GM18505 (cell line): ENCODE measurements at regions not wholly inside any gene's neighbourhood (a gene's known extent, or its start where the extent isn't known, plus 50 kb on each side); places are given as distances from the start of the nearest gene placed in this dataset.

Experiments used
- ATAC-seq: cut with Tn5 transposase; IDR thresholded peaks from one replicate; pipeline ENCODE4 v1.9.1; 2021; ENCODE audit not compliant: unreplicated experiment
- POLR2A ChIP-seq: IDR thresholded peaks from 4 replicates; pipeline ENCODE4 v1.6.1; 2011; ENCODE audit warnings: borderline replicate concordance; ENCODE audit not compliant: insufficient read depth, insufficient read length; ENCODE audit errors: extremely low read depth

DNA sequence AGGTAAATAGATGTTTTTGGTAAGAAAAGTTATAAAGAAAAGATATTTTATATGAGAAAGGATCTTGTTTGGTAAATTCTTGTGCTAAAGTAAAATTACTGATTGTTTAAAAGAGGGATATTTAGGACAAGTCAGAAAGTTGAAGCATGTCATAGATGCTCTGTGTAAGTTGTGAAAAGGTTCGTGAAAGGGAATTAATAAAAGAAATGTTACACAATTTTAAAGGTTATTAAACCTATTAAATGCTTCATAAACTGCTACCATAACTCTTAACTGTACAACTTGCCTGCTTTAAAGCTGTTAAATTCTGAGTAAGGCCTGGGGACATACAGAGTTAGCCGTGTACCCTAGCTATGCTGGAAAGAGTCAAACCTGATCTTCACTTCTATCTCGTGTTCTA lies 634.1 kb downstream of the ACTR3B start:
- no peak for ATAC-seq
- TF ChIP-seq POLR2A, result no peak

DNA sequence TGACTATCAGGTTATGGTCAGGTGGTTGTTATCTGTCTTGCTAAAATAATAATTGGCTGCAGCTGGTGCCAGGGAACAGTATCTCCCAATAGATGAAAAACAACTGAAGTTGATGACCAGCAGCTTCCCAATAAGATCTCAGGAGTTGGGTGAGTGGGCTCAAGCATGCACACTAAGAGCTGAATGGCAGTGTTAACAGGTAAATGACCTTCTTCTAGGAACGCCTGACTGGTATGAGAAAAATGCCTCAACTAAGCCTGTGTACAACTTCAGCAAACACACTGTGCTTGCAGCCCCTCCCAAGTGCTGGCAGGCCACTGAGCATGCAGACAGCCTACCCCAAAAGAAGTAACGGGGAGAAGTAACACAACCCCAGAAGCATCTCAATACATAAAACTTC lies 636.9 kb downstream of the ACTR3B start:
- TF ChIP-seq POLR2A, result no peak
- ATAC-seq, result no peak

DNA sequence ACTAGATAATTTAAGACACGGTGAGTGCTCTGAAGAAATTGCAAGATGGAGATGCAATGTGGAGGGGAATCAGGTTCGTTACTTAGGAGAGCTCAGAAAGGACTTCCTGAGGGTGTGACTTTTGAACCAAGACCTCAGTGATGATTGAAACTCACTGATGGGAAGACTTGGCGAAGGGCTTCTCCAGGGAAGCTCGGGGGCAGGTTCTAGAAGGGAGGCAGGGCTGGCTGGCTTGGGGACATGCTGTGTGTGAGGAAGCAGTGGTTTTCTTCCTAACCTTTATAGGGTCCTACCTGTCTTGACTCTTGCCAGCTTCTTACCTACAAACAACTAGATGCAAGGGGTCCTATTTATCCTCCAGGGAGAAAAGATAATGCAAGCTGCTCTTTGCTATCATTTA lies 637.9 kb downstream of the ACTR3B start:
- TF ChIP-seq POLR2A, result no peak
- ATAC-seq, result no peak

DNA sequence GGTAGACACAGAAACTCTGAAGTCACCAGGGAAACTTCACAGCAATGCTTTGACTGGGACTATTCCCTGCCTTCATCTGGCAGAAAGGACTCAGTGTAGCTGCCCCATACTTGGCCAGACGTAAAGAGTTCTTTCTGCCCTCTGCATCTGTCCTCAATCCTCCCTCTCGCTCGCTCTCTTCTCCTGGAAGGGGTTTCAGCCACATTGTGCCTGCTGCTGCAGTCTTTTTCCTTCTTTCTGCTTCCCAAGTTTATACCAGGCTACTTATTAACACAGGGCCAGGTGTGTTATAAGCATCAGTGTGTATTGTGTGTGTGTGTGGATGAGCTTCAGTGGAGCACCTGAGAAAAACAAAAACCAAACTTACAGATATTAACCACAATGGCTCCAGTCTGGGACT lies 638.4 kb downstream of the ACTR3B start:
- TF ChIP-seq POLR2A, result no peak
- no peak for ATAC-seq

DNA sequence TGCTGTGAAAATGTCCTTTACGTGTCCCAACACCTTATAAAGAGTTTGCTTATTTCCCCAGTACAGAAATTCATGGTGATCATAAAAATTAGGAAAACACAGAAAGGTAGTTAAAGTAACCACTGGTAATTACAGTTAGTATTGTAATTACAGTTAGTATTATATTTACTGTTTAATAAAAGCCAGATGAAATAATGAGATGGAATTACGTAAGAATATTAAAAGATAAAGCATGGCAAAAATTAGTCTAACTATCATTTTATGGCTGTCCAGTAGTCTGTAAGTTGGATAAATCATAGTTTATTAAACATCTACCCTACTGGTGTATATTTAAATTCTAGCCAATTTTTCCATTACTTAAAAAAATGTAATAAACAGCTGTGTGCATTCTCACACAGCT lies 638.8 kb downstream of the ACTR3B start:
- no peak for TF ChIP-seq POLR2A
- ATAC-seq, result no peak

DNA sequence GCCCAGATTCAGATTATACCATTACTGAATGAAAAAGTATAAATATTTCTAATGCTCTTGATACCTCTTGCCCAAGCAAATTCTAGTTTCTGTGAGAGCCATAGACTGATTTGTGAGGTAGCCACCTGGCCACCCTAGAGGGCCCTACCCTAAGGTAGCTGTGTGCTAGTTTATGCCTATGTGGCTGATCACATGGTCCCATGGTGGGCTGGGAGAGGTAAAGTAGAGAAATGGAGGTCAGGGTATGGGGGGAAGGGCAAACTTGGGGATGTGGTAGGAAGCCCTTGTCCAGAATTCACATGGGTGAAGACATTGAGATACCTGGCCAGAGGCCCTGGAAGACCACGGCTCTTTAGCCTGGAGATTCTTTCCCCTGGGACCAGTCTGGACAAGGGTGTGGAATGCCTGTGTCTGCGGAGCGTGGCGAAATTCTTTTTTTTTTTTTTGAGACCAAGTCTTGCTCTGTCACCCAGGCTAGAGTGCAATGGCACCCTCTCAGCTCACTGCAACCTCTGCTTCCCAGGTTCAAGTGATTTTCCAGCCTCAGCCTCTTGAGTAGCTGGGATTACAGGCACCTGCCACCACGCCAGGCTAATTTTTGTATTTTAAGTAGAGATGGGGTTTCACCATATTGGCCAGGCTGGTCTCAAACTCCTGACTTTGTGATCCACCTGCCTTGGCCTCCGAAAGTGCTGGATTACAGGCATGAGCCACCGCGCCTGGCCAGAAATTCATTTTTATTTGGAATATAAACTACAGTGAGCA lies 639.4 kb downstream of the ACTR3B start:
- no peak for ATAC-seq
- TF ChIP-seq POLR2A, result no peak

DNA sequence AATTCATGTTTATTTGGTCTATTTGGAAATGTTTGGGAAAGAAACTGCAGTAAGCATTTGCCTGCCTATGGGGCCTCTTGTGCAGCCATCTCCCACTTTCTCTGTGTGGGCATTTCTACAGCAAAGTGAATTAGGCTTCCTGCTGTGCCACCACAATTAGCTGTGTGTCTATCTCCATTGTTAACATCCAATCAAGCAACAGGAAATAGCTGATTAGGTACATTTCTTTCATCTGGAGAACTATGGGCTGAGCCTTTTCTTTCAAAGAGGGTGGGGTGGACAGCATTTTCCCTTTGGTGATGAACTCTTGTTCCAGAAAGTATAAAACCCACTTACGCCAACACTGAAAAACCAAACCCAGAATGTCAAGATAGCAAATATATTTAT lies 640.0 kb downstream of the ACTR3B start:
- no peak for ATAC-seq
- no peak for TF ChIP-seq POLR2A

DNA sequence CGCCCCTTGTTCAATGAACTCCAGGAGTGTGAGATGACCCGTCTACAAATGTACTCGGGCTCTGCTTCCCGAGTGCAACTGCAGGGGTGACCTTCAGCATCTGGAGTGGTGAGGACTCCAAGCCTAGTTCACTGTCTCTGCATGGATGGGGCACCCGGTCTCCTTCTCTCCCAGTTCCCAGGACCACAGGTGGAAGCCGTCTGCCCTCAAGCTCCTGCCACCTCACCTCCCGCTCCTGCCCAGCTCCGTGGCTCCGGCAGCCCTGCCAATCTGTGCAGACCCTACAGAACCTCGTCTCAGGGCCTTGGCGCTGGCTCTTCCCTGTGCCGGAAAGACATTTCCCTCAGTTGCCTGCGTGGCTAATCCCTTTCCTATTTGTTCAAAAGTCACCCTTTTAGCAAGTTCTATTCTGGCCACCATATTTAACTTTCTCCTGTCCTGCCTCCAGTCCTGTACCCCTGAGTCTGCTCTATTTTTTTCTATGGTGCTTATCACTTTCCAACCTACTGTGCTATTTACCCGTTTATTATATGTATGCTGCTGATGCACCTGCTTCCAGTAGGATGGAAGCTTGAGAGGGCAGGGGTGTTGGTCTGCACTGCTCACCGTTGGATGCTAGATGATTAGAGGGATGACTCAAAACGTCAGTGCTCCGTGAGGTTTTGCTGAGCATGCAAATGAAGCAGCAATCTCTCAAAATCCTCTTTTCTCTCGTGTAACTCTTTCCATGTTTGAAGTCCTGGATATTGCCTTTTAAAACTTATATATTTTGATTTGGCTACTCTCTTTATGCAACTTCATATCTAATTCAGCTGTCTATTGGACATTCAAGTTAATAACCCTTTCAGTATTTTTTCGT lies 641.4 kb downstream of the ACTR3B start:
- ATAC-seq, result no peak
- no peak for TF ChIP-seq POLR2A

DNA sequence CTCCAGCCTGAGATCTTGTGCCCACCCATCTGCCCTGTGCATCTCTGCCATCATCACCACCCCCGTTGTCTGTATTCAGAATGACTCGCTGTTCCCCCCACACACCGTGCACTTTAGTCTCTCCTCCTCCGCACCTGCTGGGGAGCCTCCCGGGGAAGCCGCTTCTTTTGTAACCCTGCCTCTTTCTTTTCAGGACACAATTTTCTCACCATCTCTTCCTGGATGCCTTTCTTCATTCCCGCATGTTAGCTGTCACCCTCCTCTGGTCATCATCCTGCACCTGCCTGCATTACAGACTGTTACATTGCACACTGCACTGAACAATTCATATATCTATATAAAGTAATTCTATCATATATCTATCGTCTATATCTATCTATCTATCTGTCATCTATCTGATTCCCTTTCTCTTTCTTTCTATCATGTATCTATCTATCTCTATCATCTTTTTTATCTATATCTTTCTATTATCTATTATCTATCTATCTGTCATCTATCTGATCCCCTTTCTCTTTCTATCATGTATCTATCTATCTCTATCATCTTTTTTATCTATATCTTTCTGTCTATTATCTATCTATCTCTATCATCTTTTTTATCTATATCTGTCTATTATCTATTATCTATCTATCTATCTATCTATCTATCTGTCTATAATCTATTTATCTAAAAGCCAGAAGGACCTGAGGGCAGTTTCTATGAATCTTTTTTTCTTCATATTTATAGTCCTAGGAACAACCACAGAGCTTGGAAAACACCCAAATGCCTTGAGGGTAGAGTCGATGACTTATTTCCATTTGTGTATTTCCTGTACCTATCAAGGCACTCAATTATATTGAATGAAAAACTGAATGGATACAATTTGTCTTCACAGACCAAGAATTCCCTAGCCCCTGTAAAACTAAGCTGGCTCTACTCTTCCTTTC lies 642.5 kb downstream of the ACTR3B start:
- no peak for ATAC-seq
- no peak for TF ChIP-seq POLR2A

DNA sequence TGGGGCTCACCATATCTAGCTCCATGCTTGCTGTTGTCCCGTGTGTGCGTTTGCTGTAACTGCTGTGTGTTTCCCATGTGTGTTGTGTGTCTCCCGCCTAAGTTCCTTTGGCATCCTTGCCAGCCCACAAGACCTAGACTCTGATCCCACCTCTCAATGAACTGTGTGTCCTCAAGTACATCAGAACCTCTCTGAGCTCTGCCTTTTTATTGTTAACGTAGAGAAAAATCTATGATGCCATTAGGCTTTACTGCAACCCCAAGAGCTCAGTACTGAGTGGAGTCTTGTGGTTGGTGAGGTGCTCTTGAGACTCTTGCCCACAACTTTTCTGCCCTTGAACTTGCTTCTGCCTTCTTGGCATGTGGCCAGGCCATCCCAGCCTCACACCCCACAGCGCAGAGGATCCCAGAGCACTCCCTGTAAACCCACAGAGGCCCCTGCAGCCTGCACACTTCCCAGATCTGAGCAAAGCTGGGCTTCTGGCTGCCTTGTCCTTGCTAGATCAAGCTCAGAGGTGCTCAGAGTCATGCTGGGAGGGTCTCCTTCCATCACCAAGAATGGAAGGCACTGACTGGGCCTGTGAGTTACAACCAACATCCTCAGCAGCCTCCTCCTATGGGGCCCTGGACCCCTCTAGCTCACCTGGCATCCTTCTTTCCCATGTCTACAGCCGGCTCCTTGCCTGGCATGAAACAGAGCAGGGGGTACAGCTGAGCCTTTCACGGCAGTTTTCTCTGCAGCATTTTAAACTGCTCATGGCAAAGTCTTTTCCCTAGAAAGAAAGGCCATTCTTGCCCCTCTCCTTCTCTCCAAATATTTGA lies 643.4 kb downstream of the ACTR3B start:
- no peak for ATAC-seq
- TF ChIP-seq POLR2A, result no peak

DNA sequence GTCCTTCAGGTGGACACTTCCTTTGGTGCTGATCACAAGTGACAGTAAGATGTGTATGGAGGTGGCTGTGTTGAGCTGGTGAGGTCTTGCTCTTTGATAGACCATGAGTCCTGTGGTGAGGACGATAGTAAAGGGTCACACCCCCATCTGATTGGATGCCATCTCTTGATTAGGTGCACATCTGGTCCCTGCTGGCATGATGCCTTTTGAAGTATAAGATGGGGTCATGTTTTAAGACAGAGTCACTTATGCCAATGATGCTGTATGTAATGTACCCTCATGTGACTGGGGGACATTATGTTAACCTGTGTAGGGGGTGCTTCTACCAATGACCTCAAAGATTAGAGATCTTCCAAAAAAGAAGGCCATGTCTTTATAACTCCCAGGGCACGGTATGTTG lies 644.6 kb downstream of the ACTR3B start:
- no peak for TF ChIP-seq POLR2A
- ATAC-seq, result no peak

DNA sequence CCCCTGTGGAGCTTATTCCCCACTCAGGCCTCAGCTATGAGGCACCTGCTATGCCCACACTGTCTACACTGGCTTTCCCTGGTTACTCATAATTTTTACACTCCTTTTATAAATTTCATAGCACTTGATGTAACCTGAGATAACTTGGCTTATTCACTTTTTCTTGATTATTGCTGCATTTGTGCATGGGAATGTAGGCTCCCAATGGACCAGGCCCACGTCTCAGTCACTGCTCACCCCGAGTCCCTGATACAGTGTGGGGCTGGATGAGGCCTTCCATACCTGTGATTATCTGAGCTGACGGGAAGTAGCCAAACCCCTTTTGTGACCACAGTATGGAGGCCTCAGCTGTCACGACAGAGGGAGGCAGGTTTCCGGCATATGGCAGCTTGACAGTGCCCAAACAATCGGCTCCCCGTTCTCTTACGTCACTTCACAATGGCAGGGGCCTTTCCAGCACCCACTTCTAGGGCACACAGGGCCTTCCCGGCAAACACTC lies 645.3 kb downstream of the ACTR3B start:
- TF ChIP-seq POLR2A, result no peak
- ATAC-seq, result no peak
